ENCODE measurements at regions not wholly inside any gene's neighbourhood (a gene's known extent, or its start where the extent isn't known, plus 50 kb on each side); places are given as distances from the start of the nearest gene placed in this dataset.
"Not testable (repeated sequence)": the region's sequence is repeated elsewhere in the genome, so short reads cannot be mapped to it uniquely, and the experiment has no call there.

DNA sequence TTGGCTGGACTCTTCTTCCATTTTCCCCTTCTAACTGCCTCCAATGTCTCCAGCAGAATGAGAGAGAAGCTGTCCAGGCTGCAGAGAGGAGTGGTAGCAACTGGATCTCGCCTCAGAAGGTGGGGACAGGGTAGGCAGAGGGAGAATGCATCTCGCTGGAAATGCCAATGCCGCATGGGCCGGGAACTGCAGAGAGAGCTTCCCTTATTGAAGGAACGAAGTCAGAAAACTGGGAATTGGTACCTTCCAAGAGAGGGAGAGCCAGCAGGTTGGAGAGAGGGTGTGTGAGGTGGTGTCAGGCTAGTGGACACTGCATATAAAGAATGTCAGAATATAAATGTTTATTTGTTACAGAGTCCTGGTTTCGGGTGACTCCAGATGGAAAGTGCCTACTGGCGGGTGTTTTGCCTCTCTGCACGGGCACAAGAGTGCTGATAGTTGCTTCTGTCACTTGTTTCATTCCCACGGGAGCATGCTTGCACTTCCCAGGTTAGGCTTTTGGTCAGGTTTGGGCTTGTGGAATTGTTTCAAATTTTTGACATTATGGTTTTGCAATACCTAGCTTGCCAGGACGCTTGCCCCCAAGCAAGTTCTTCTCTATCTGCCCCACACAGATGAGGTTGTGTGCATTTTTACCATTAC is 156.8 kb upstream of the STS start:
- no peak for DNase-seq

DNA sequence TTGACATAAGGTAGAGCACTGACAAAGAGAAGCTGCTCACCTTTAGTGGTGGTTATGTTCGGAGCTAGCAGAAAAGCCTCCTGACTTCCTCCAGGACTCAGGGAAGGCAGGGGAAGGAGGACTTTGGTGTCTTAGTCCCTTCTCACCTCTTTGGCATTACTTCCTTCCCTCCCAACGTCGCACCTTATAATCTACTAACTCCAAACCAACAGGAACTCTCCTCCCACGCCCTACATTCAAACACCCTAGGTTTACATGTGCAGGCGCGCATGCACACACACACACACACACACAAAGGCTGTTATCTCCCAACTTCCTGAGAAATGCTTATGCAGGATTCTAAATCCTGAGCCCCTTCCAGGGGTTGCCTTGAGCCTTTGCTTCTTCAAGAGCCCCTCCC is 157.7 kb upstream of the STS start:
- no peak for DNase-seq

DNA sequence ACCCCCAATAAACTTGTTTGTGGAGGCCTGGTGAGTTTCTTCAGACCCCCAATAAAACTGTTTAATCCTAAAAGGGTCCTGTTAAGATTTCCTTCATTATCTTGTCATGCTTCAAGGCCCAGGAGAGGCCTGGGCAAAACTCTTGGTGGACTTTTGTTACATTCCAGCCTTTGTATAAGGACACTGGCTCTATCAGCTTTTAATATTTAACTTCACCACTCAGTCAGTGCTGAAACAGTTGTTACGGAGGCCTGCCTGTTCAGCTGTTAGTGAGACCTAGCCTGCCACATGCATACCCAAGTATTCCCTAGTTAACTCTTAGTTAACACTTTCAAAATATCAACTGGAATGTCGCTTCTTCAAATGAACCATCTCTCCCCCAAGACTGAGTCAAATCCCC is 158.8 kb upstream of the STS start:
- not testable (repeated sequence) for DNase-seq

DNA sequence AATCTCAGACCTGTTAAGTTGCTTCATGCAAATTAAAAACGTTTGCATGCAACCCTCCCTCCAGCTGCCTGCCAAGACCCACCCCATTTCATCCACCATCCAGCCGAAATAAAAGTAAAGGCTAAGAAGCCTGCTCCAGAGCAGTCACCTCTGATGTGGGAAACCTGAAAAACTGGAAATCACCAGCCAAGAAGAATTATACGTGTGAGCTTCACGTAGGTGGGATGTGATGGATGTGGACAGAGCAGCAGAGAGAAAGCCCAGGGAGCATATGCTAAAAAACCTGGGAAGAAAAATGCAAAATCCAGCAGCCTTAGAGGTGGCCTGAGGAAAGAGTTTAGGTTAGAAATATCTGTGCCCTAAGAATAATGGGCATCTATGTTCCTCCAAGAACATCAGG is 160.6 kb upstream of the STS start:
- DNase-seq: no peak

DNA sequence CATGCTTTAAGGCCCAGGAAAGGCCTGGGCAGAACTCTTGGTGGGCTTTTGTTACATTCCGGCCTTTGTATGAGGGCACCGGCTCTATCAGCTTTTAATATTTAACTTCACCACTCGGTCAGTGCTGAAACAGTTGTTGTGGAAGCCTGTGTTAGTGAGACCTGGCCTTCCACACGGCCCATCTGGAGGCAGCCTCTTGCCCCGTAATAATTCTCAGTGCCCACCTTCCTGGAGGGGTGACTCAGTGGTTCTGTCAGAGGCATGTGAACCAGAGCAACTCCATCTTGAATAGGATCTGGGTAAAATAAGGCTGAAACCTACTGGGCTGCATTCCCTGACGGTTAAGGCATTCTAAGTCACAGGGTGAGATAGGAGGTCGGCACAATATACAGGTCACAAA is 162.0 kb upstream of the STS start:
- DNase-seq: no peak

DNA sequence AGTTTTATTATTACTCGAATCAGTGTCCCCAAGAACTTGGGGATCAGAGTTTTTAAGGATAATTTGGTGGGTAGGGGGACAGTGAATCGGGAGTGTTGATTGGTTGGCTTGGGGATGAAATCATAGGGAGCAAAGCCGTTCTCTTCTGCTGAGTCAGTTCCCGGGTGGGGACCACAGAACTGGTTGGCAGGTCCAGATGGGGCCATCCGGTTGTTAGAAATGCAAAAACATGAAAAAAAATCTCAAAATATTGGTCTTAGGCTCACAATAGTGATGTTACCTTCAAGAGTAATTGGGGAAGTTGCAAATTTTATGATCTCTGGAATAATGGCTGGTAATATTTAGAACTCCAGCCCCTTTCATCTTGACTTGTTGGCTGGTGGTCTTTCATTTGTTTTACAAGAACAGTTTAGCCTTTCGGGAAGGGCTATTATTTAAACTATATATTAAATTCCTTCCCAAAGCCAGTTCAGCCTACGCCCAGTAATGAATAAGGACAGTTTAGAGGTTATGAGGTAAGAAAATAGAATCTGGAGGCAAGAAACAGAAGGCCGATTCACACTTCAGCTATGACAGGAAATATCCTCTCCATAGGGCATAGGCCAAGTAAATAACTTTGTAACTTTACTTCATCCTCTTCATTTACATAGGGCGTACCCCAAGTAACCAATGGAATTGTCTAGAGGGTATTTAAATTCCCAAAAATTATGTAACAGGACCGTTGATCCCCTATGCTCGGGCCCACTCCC is 164.1 kb upstream of the STS start:
- no peak for DNase-seq

DNA sequence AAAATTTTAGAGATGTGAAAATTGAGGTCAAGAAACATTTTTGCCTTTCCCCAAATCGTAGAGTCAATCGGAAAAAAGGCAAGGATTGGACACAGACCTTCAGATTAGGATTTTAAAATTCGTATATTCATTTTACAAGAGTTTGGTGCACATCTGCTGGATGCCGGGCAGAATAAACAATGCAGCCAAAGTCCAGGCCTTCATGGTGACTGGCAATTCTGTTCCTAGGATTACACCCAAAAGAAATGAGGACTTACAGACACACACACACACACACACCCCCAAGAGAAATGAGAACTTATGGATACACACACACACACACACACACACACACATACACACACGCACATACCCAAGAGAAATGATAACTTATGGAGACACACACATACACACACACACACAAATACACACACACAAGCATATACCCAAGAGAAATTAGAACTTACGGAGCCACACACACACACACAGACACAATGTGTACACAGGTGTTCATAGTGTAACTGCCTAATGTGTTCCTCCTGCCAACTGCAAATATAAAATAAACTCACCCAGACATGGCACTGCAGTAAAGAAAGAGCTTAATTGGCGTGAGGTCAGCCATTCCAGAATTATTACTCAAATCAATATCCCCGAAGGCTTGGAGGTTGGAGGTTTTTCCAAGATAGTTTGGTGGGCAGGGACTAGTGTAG is 165.7 kb upstream of the STS start:
- no peak for DNase-seq

DNA sequence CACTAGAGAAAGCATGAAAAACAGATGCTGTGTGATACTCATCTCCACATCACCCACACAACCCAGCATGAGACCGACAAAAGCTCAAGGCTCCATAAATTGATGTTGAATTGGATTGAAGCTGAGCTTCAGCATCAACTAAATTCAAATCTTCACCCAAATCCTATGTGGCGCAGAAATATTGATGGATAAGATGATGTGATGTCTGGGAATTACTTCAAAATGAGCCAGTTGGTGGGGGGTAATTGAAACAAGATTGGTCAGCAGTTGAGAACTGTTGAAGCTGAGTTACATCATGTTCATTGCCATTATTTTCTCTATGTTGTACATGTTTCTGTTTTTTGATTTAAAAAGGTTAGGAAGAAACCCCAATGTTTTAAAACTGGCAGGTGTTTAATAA is 166.5 kb upstream of the STS start:
- DNase-seq: no peak

DNA sequence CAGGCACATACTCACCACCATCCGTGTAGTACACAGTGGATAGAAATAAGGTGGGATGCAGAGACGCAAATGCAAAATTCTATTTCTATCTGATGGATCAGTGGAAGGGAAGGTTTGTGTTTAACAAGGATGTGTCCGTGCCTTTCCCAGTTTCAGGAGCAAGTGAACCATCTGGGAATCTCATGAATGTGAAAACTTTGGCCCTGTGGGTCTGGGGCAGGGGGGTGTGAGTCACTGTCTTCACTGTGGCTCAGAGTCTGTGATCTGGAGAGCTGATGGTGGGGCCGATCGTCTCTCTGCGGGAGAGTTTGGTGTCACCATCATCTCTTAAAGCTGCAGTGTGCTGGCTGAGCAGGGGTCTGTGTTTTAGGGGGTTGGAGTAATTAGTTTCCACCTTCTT is 179.3 kb upstream of the STS start:
- no peak for DNase-seq

DNA sequence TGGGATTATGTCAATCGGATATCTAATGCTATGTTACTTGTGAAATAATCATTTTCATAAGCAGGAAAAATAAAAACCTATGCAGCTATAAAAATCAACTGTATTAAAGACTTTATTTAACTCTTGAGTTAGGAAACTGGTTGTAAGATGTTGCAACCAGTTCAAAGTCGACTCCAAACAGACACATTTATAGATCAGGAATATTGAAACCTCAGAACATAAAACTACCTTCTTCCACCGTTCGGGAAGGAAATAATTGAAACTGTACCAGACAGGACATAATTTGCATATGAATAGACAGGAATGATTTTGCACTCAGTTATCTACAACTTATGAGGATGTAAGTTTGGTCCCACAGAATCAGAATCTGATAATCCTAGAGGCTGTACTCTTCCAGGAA is 181.8 kb upstream of the STS start:
- DNase-seq: no peak

DNA sequence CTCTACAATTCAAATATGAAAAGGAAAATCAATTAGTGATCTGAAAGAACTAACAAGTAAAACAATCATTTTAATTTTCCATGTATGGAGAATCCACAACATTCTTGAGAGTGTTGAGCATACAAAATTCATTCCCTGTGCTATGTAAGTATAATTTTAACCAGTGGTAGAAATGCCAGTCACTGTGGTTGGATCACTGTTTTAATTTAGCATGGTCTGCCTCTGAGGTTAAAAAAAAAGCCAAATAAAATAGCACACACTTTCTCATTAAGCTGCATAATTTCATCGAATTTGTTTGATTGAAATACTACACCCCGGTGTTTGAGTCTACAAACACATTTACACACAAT is 185.5 kb upstream of the STS start:
- no peak for DNase-seq

DNA sequence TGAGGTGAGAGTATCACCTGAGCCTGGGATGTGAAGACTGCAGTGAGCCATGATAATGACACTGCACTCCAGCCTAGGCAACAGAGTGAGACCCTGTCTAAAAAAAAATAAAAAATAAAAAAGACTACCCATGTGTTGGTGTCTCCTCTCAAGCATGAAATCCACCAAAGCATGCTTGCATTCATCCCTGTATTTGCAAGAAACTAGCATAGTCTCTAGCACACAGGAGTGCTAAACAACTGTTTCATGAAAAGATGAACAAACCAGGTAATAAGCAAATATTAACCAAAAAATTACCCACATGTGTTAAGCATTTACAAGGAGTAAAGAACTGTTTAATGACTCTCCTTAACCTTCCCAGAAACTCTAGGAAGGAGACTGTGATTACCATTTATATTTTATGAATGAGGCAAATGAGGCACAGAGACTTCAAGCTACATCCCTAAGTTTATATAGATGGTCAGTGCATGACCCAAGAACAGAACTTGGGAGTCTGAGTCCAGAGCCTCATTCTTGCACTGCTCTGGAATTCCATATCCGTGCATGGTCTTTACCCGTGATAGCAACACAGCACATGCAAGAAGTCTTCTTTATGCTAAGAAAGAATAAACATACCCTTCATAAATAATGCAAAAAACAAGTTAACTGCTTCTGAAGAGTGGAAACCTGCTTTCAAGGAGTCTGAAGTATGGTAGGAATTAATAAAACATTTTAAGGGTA is 186.1 kb upstream of the STS start:
- no peak for DNase-seq

DNA sequence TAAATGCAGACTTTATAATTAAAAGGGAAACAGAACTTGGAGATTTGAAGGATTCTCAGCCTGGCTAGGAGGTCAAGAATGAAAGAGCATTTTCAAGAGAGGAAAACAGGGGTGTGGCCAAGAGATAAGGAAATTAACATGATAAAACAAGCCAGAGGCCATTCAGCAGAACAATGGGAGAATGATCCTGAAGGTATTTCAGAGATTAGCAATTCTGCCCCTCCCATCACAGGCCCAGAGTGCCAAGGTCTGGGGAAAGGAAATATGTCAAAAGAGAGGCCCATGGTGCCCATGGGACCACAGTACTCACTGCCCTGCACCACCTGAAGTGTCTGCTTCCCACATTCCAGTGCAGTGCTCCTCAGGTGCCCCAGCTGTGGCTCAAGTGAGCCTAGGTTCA is 188.5 kb upstream of the STS start:
- no peak for DNase-seq

DNA sequence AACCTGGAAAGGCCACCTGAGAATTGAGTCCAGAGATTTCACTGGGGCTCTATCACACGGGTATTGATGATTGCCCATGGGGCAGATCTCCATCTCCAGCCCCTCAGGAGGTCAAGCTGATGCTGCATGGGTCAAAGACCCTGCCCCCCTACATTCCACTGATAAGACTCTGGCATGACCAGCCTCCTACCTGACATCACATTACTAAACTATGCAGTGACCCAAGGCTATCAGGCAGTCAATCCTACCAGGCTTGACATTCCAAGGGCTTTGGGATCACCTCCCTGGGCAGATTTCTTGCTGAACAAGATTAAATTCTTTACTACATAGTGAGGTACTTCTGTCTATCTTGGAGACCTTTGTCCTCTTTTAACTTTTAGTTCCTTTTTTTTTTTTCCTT is 192.7 kb upstream of the STS start:
- no peak for DNase-seq

DNA sequence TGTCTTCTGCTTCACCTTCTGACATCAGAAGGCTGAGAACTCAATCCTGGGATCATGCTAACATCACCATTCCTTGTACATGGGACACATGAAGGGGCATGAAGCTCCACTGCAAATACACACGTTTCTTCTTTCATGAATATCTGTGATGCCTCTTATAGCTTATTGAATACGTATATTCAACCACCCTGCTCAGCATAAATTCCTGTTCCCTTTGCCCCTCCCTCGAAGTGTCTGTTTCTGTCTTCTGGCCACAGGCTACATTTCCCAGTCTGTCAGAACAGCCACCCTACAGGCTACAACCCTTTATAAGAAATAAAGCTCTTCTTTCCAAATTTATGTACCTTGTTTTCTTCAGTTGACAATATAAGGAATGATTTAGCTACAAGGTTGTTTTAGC is 201.3 kb upstream of the STS start:
- DNase-seq: no peak

DNA sequence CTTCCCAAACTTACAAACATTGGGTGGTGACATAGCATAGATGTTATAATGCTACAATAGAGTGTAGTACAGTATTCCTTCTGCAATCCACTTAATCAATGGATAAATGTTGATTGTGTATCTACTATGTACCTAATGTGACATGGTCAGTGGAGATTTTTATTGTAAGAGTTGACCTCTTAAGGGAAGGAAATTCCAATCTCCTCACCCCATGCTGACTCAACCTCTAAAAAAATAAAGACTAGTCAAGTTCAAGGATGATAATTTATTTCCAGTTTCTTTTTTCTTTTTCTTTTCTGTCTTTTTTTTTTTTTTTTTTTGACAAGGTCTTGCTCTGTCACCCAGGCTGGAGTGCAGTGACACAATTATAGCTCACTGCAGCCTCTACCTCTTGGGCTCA is 206.5 kb upstream of the STS start:
- no peak for DNase-seq

DNA sequence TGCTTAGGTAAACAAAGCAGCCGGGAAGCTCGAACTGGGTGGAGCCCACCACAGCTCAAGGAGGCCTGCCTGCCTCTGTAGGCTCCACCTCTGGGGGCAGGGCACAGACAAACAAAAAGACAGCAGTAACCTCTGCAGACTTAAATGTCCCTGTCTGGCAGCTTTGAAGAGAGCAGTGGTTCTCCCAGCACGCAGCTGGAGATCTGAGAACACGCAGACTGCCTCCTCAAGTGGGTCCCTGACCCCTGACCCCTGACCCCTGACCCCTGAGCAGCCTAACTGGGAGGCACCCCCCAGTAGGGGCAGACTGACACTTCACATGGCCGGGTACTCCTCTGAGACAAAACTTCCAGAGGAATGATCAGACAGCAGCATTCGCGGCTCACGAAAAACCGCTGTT is 214.6 kb upstream of the STS start:
- not testable (repeated sequence) for DNase-seq

DNA sequence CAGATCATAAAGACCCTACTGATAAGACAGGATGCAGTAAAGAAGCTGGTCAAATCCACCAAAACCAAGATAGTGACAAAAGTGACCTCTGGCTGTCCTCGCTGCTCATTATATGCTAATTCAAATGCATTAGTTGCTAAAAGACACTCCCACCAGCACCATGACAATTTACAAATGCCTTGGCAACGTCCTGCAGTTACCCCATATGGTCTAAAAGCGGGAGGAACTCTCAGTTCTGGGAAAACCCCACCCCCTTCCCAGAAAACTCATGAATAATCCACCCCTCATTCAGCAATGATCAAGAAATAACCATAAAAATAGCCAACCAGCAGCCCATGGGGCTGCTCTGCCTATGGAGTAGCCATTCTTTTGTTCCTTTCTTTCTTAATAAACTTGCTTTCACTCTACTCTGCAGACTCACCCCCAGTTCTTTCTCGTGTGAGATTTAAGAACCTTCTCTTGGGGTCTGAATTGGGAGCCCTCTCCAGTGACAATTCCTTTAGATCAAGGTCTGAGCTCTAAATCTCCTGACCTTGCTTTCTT is 217.1 kb upstream of the STS start:
- no peak for DNase-seq

DNA sequence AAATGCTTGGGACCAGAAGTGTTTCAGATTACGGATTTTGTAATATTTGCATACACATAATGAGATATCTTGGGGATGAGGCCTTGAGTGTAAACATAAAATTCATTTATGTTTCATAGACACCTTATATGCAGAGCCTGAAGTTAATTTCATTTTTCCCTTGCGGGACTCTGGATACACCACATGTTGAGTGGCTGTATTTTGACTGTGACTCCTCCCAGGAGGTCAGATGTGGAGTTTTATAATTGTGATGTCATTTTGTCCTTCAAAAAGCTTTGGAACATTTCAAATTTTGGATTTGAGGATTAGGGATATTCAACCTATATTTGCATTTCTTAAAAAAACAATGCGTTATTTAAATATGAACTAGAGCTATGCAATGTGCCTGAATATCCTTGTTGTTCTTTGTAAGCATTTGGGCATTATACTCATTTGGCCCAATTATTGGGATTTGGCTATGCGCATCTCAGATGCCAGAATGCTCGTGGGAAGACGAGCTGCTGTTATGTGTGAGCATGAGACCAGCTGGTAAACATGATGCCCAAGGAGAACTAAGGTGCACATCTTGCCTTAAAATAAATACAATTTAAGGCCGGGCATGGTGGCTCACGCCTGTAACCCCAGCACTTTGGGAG is 223.0 kb upstream of the STS start:
- DNase-seq: no peak

DNA sequence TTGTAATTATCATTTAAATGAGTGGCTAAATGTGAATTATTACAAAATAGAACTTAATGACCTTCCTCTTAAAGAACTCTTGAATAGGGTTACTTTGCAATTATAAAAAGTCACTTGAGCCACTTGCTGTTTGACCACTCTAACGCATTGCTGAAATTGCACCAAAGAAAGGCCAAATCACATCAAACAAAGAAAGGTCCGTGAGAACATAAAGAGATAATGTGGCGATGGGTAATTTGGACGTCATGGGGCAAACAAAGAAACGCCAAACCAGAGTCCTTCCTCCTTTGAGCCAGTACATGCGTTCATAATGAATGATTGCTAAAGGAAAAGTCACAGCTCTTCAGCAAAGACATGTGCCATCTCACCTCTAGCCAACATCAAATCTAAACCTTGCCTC is 229.8 kb upstream of the STS start:
- no peak for DNase-seq

DNA sequence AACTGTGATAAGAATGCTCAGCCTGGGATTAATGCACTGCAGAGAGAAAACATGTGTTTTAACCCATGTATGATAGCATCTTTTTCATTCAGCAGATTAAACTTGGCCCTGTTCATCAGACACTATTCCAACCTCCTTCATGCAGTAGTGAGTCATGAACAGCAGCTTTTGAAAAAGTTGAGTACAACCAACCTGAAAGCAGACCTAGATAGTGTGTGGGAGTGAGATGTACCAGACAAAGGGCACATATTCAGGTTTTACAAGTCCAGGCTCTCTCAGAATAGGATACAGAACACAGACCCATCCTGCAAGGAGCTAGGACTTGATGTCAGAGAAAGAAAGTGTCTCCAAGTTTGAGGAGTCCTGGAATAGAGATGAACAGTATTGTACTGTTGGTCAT is 237.3 kb upstream of the STS start:
- no peak for DNase-seq

DNA sequence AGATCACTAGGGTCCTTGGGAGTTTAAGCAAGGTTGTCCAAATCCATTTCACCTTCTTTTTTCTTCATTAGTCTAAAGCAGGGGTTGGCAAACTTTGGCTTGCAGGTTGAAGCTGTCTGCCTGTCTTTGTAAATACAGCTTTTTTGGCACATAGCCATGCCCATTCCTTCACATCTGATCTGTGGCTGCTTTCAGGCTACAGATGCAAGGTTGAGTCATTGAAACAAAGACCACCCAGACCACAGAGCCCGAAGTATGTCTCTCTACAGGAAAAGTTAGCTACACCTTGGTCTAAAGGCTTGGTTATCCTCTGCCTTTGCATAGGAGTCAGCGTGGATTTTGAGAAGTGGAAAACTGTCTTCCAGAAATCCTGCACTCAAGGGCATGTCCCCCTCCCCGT is 238.1 kb upstream of the STS start:
- no peak for DNase-seq
